ENCODE measurements at regions not wholly inside any gene's neighbourhood (a gene's known extent, or its start where the extent isn't known, plus 50 kb on each side); places are given as distances from the start of the nearest gene placed in this dataset.
"Not testable (repeated sequence)": the region's sequence is repeated elsewhere in the genome, so short reads cannot be mapped to it uniquely, and the experiment has no call there.

- H3K36me3 ChIP-seq (ENCODE audit: control insufficient read depth, insufficient read depth, low read length), result not testable (repeated sequence)
- WGBS, 2 experiments, result 94 to 95% methylated on average over 26 of the region's 26 CpGs
Observed at GRCh38 chr2:183792165-183792924, 668.1 kb downstream of the NUP35 start.

DNA sequence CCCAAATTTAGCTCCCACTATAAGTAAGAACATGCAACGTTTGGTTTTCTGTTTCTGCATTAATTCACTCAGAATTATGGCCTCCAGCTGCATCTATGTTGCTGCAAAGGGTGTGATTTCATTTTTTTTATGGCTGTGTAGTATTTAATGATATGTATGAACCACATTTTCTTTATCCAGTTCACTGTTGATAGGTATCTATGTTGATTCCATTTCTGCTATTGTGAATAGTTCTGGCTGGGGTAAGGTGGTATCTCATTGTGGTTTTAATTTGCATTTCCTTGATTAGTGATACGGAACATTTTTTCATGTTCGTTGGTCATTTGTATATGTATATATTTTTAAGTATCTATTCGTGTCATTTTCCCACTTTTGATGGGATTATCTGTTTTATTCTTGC lies 674.3 kb downstream of the NUP35 start:
- Histone ChIP-seq H3K36me3 (ENCODE audit: control insufficient read depth, insufficient read depth, low read length) (no peaks in the 10 kb centered on the region), H3K27me3 (ENCODE audit: control insufficient read depth, insufficient read depth, low read length, poor library complexity, severe bottlenecking) (no peaks in the 10 kb centered on the region), H3K9me3 (ENCODE audit: control insufficient read depth, low read length) (no peaks in the 10 kb centered on the region), H3K27ac (ENCODE audit: insufficient read depth, low read depth, low read length, poor library complexity, severe bottlenecking) (no peak overlapping the region), H3K4me3 (ENCODE audit: insufficient read depth, low read depth, low read length) (no peak overlapping the region), H3K4me1 (ENCODE audit: control insufficient read depth, insufficient read depth, low read length) (no peaks in the 10 kb centered on the region)
- WGBS, 2 experiments, result 89 to 100% methylated on average over 3 to 4 of the region's 4 CpGs

More at GRCh38 chr2:183792165-183792924, 668.1 kb downstream of the NUP35 start:
- H3K27ac ChIP-seq (ENCODE audit: insufficient read depth, low read depth, low read length, poor library complexity, severe bottlenecking); H3K4me1 ChIP-seq (ENCODE audit: control insufficient read depth, insufficient read depth, low read length); H3K4me3 ChIP-seq (ENCODE audit: insufficient read depth, low read depth, low read length); H3K27me3 ChIP-seq (ENCODE audit: control insufficient read depth, insufficient read depth, low read length, poor library complexity, severe bottlenecking); H3K9me3 ChIP-seq (ENCODE audit: control insufficient read depth, low read length): not testable (repeated sequence)

DNA sequence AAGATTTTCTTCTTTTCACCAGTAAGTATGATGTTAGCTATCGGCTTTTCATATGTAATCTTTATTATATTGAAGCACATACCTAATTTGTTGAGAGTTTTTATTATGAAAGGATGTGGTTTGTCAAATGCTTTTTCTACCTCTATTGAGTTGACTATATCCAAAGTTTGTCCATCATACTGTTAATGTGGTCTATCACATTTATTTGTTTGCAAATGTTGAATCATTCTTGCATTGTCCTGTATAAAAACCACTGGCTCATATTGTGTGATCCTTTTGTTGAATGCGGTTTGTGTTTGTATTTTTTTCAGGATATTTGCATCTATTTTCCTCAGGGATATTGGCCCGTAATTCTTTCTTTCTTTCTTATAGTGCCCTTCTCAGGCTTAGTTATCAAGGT lies 675.5 kb downstream of the NUP35 start:
- Histone ChIP-seq H3K4me3 (ENCODE audit: insufficient read depth, low read depth, low read length) (no peak overlapping the region), H3K36me3 (ENCODE audit: control insufficient read depth, insufficient read depth, low read length) (no peaks in the 10 kb centered on the region), H3K4me1 (ENCODE audit: control insufficient read depth, insufficient read depth, low read length) (no peaks in the 10 kb centered on the region), H3K27me3 (ENCODE audit: control insufficient read depth, insufficient read depth, low read length, poor library complexity, severe bottlenecking) (no peaks in the 10 kb centered on the region), H3K9me3 (ENCODE audit: control insufficient read depth, low read length) (no peaks in the 10 kb centered on the region), H3K27ac (ENCODE audit: insufficient read depth, low read depth, low read length, poor library complexity, severe bottlenecking) (no peak overlapping the region)
- 100% methylated on average over 2 of the region's 3 CpGs; no CpG with 5 or more reads in 1 of the 2 experiments for WGBS, 2 experiments

DNA sequence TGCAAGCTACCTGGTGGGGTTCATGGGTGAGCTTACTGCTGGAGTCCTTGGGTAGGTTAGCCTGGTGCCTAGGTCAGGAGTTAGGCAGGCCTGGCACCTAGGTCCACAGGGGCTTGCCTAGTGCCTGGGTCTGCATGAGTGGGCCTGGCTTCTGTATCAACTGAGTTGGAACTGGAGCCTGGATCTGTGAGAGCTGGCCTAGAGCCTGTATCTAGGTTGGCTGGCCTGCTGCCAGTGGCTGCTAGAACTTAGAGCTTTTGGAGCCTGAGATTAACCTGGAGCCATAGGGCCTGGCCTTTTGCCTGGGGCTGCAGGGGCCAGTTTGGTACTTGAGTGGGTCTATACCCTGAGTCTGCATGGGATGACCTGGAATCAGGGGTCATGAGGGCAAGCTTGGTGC lies 679.4 kb downstream of the NUP35 start:
- Histone ChIP-seq H3K36me3 (ENCODE audit: control insufficient read depth, insufficient read depth, low read length) (no peaks in the 10 kb centered on the region), H3K4me3 (ENCODE audit: insufficient read depth, low read depth, low read length) (no peak overlapping the region), H3K27me3 (ENCODE audit: control insufficient read depth, insufficient read depth, low read length, poor library complexity, severe bottlenecking) (no peaks in the 10 kb centered on the region), H3K9me3 (ENCODE audit: control insufficient read depth, low read length) (no peaks in the 10 kb centered on the region), H3K27ac (ENCODE audit: insufficient read depth, low read depth, low read length, poor library complexity, severe bottlenecking) (no peak overlapping the region), H3K4me1 (ENCODE audit: control insufficient read depth, insufficient read depth, low read length) (no peaks in the 10 kb centered on the region)

DNA sequence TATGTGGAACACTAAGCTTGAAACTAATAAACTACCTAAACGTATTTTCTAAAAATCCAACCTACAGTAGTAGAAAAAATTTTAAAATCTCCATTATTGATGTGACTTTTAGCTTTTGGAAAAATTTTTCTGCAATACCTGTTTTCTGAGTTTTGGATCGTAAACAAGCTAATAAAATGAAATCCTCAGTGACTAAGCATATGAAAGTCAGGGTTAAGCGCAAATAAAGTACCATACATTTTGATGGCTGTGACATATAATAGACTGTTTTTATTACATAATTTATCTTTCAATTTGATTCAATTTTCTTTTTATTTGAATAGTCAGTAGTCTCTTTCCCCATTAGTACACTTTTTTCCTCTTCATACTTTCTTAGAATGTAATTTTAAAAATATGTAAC lies 683.6 kb downstream of the NUP35 start:
- whole genome bisulfite sequencing, 2 experiments, result 97 to 100% methylated on average over 1 to 3 of the region's 3 CpGs

GRCh38 chr2:183809404-183809803 lies 685.2 kb downstream of the NUP35 start:
- 100% methylated on average over 2 to 3 of the region's 3 CpGs for WGBS, 2 experiments
- Histone ChIP-seq H3K27me3 (ENCODE audit: control insufficient read depth, insufficient read depth, low read length, poor library complexity, severe bottlenecking) (no peaks in the 10 kb centered on the region), H3K36me3 (ENCODE audit: control insufficient read depth, insufficient read depth, low read length) (no peaks in the 10 kb centered on the region), H3K27ac (ENCODE audit: insufficient read depth, low read depth, low read length, poor library complexity, severe bottlenecking) (no peak overlapping the region), H3K4me1 (ENCODE audit: control insufficient read depth, insufficient read depth, low read length) (no peaks in the 10 kb centered on the region), H3K4me3 (ENCODE audit: insufficient read depth, low read depth, low read length) (no peak overlapping the region), H3K9me3 (ENCODE audit: control insufficient read depth, low read length) (no peaks in the 10 kb centered on the region)

More for the DNA sequence above, 683.6 kb downstream of the NUP35 start:
- no peaks in the 10 kb centered on the region for H3K36me3 ChIP-seq (ENCODE audit: control insufficient read depth, insufficient read depth, low read length)
- H3K4me1 ChIP-seq (ENCODE audit: control insufficient read depth, insufficient read depth, low read length), result no peaks in the 10 kb centered on the region
- H3K27me3 ChIP-seq (ENCODE audit: control insufficient read depth, insufficient read depth, low read length, poor library complexity, severe bottlenecking), result no peaks in the 10 kb centered on the region
- H3K27ac ChIP-seq (ENCODE audit: insufficient read depth, low read depth, low read length, poor library complexity, severe bottlenecking), result no peak overlapping the region
- H3K9me3 ChIP-seq (ENCODE audit: control insufficient read depth, low read length), result no peaks in the 10 kb centered on the region
- H3K4me3 ChIP-seq (ENCODE audit: insufficient read depth, low read depth, low read length), result no peak overlapping the region

DNA sequence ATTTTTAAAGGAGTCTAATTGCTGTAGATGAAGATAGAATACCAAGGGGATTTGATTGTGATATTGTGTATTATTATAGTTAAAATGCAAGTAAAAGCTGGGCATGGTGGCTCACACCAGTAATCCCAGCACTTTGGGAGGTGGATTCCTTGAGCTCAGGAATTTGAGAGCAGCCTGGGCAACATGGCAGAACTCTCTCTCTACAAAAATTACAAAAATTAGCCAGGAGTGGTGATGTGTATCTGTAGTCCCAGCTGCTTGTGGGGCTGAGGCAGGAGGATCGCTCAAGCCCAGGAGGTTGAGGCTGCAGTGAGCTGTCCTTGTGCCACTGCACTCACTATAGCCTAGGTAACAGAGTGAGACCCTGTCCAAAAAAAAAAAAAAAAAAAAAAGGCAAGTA lies 687.0 kb downstream of the NUP35 start:
- no peaks in the 10 kb centered on the region for H3K36me3 ChIP-seq (ENCODE audit: control insufficient read depth, insufficient read depth, low read length)
- H3K4me1 ChIP-seq (ENCODE audit: control insufficient read depth, insufficient read depth, low read length), result no peaks in the 10 kb centered on the region
- 90 to 94% methylated on average over 1 of the region's 1 CpG for WGBS, 2 experiments
- H3K9me3 ChIP-seq (ENCODE audit: control insufficient read depth, low read length), result no peaks in the 10 kb centered on the region
- no peak overlapping the region for H3K27ac ChIP-seq (ENCODE audit: insufficient read depth, low read depth, low read length, poor library complexity, severe bottlenecking)
- H3K4me3 ChIP-seq (ENCODE audit: insufficient read depth, low read depth, low read length), result no peak overlapping the region
- no peaks in the 10 kb centered on the region for H3K27me3 ChIP-seq (ENCODE audit: control insufficient read depth, insufficient read depth, low read length, poor library complexity, severe bottlenecking)

DNA sequence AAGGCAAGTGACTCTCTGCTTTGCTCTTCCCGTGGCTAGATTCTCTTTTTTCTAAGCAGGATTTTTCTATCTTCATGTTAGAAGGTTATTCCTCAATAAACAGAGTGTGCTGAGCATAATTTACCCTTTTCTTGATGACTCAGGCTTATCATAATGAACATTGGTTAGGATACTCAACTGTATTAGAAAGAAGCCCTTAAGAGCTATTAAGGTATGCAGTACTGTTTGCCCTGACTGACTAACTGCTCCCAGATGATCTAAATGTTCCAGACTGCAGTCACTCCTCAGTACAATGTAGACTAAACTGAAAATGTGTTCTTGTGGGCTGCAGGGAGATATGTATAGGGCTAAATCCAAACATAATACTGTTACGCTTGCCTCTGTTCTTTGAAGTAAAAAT lies 687.8 kb downstream of the NUP35 start:
- WGBS, 2 experiments, result 100% methylated on average over 2 of the region's 2 CpGs
- H3K27ac ChIP-seq (ENCODE audit: insufficient read depth, low read depth, low read length, poor library complexity, severe bottlenecking), result no peak overlapping the region

DNA sequence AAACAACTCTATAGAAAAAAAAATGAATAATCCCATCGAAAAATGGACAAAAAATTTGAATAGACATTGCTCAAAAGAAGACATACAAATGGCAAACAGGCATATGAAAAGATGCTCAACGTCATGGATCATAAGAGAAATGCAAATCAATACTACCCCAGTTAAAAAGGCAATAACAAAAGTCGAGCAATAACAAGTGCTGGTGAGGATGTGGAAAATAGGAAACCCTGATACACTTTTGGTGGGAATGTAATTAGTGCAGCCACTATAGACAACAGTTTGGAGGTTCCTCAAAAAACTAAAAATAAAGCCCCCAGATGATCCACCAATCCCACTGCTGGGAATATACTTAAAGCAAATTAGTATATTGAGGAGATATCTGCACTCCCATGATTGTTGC lies 701.5 kb downstream of the NUP35 start:
- no peak overlapping the region for H3K27ac ChIP-seq (ENCODE audit: insufficient read depth, low read depth, low read length, poor library complexity, severe bottlenecking)
- H3K36me3 ChIP-seq (ENCODE audit: control insufficient read depth, insufficient read depth, low read length), result no peaks in the 10 kb centered on the region
- no peaks in the 10 kb centered on the region for H3K27me3 ChIP-seq (ENCODE audit: control insufficient read depth, insufficient read depth, low read length, poor library complexity, severe bottlenecking)
- H3K4me1 ChIP-seq (ENCODE audit: control insufficient read depth, insufficient read depth, low read length), result no peaks in the 10 kb centered on the region
- H3K4me3 ChIP-seq (ENCODE audit: insufficient read depth, low read depth, low read length), result no peak overlapping the region
- 83 to 93% methylated on average over 3 of the region's 3 CpGs for WGBS, 2 experiments
- peaks cover 4% of the 10 kb centered on the region for H3K9me3 ChIP-seq (ENCODE audit: control insufficient read depth, low read length)

More for the DNA sequence above, 687.8 kb downstream of the NUP35 start:
- no peaks in the 10 kb centered on the region for H3K4me1 ChIP-seq (ENCODE audit: control insufficient read depth, insufficient read depth, low read length)
- H3K4me3 ChIP-seq (ENCODE audit: insufficient read depth, low read depth, low read length), result no peak overlapping the region
- no peaks in the 10 kb centered on the region for H3K27me3 ChIP-seq (ENCODE audit: control insufficient read depth, insufficient read depth, low read length, poor library complexity, severe bottlenecking)
- no peaks in the 10 kb centered on the region for H3K36me3 ChIP-seq (ENCODE audit: control insufficient read depth, insufficient read depth, low read length)
- H3K9me3 ChIP-seq (ENCODE audit: control insufficient read depth, low read length), result no peaks in the 10 kb centered on the region

- H3K9me3 ChIP-seq (ENCODE audit: control insufficient read depth, low read length), result peaks cover 4% of the 10 kb centered on the region
- H3K36me3 ChIP-seq (ENCODE audit: control insufficient read depth, insufficient read depth, low read length), result no peaks in the 10 kb centered on the region
- WGBS, 2 experiments, result 88 to 100% methylated on average over 1 to 2 of the region's 2 CpGs
- H3K27ac ChIP-seq (ENCODE audit: insufficient read depth, low read depth, low read length, poor library complexity, severe bottlenecking), result no peak overlapping the region
- H3K4me3 ChIP-seq (ENCODE audit: insufficient read depth, low read depth, low read length), result no peak overlapping the region
- no peaks in the 10 kb centered on the region for H3K4me1 ChIP-seq (ENCODE audit: control insufficient read depth, insufficient read depth, low read length)
- no peaks in the 10 kb centered on the region for H3K27me3 ChIP-seq (ENCODE audit: control insufficient read depth, insufficient read depth, low read length, poor library complexity, severe bottlenecking)
Observed at GRCh38 chr2:183829931-183830330, 705.7 kb downstream of the NUP35 start.
